T-helper 2 cell treated with Interferon-gamma antibody and Interleukin-4, amounts not matched to agents 5 μg/mL and 100 μg/mL, for 36 hours (primary cell): ENCODE measurements at regions not wholly inside any gene's neighbourhood (a gene's known extent, or its start where the extent isn't known, plus 50 kb on each side); places are given as distances from the start of the nearest gene placed in this dataset.

Experiments
- DNase-seq: peaks from one replicate; pipeline ENCODE4 v3.0.0; 2021; ENCODE audit warnings: low spot score
- H3K27ac Mint-ChIP-seq: one replicate; pipeline ENCODE4 v1.8.0; 2021; ENCODE audit warnings: mild to moderate bottlenecking, mixed read lengths
- H3K27me3 Mint-ChIP-seq: one replicate; pipeline ENCODE4 v1.8.0; 2021; ENCODE audit warnings: low read depth, mixed read lengths
- H3K36me3 Mint-ChIP-seq: one replicate; pipeline ENCODE4 v1.8.0; 2021; ENCODE audit warnings: low read depth, mixed read lengths
- H3K4me1 Mint-ChIP-seq: one replicate; pipeline ENCODE4 v1.8.0; 2021; ENCODE audit warnings: low read depth, mixed read lengths
- H3K4me3 Mint-ChIP-seq: one replicate; pipeline ENCODE4 v1.8.0; 2022; ENCODE audit warnings: mild to moderate bottlenecking, moderate library complexity, mixed read lengths
- H3K9me3 Mint-ChIP-seq: one replicate; pipeline ENCODE4 v1.8.0; 2021; ENCODE audit warnings: mixed read lengths

- no peak overlapping the region for H3K27ac Mint-ChIP-seq
- H3K27me3 Mint-ChIP-seq: no peaks in the 10 kb centered on the region
- no peaks in the 10 kb centered on the region for H3K9me3 Mint-ChIP-seq
- no peaks in the 10 kb centered on the region for H3K4me1 Mint-ChIP-seq
- H3K36me3 Mint-ChIP-seq: no peaks in the 10 kb centered on the region
- no peak overlapping the region for H3K4me3 Mint-ChIP-seq
- DNase-seq: no peak
These were observed 455.3 kb downstream of the DIPK2A start for GRCh38 chr3:144426967-144427366.

GRCh38 chr3:144429719-144430121 lies 458.1 kb downstream of the DIPK2A start:
- no peak overlapping the region for H3K4me3 Mint-ChIP-seq
- H3K27me3 Mint-ChIP-seq: no peaks in the 10 kb centered on the region
- no peak for DNase-seq
- H3K4me1 Mint-ChIP-seq: peaks cover 3% of the 10 kb centered on the region
- no peak overlapping the region for H3K27ac Mint-ChIP-seq
- no peaks in the 10 kb centered on the region for H3K9me3 Mint-ChIP-seq
- no peaks in the 10 kb centered on the region for H3K36me3 Mint-ChIP-seq

- DNase-seq: no peak
- Mint-ChIP-seq H3K36me3 (no peaks in the 10 kb centered on the region), H3K27ac (no peak overlapping the region), H3K4me1 (peaks cover 3% of the 10 kb centered on the region), H3K4me3 (no peak overlapping the region), H3K9me3 (no peaks in the 10 kb centered on the region), H3K27me3 (no peaks in the 10 kb centered on the region)
These were observed 459.5 kb downstream of the DIPK2A start for GRCh38 chr3:144431134-144431533.

GRCh38 chr3:144433006-144433405 lies 461.4 kb downstream of the DIPK2A start:
- no peaks in the 10 kb centered on the region for H3K36me3 Mint-ChIP-seq
- no peaks in the 10 kb centered on the region for H3K9me3 Mint-ChIP-seq
- H3K4me1 Mint-ChIP-seq: peaks cover 3% of the 10 kb centered on the region
- no peak overlapping the region for H3K27ac Mint-ChIP-seq
- DNase-seq: no peak
- no peak overlapping the region for H3K4me3 Mint-ChIP-seq
- no peaks in the 10 kb centered on the region for H3K27me3 Mint-ChIP-seq

- H3K36me3 Mint-ChIP-seq: no peaks in the 10 kb centered on the region
- no peak for DNase-seq
These were observed 466.4 kb downstream of the DIPK2A start for GRCh38 chr3:144437989-144438388.

GRCh38 chr3:144444061-144444460 lies 472.4 kb downstream of the DIPK2A start:
- H3K4me1 Mint-ChIP-seq: no peaks in the 10 kb centered on the region

More at GRCh38 chr3:144437989-144438388, 466.4 kb downstream of the DIPK2A start:
- Mint-ChIP-seq H3K27ac (no peak overlapping the region), H3K4me3 (no peak overlapping the region), H3K27me3 (no peaks in the 10 kb centered on the region), H3K9me3 (no peaks in the 10 kb centered on the region), H3K4me1 (peaks cover 3% of the 10 kb centered on the region)

GRCh38 chr3:144444546-144444945 lies 472.9 kb downstream of the DIPK2A start:
- H3K4me1 Mint-ChIP-seq: no peaks in the 10 kb centered on the region
- no peak for DNase-seq
- no peak overlapping the region for H3K4me3 Mint-ChIP-seq
- no peaks in the 10 kb centered on the region for H3K9me3 Mint-ChIP-seq
- H3K36me3 Mint-ChIP-seq: no peaks in the 10 kb centered on the region
- H3K27me3 Mint-ChIP-seq: no peaks in the 10 kb centered on the region
- no peak overlapping the region for H3K27ac Mint-ChIP-seq

More at GRCh38 chr3:144444061-144444460, 472.4 kb downstream of the DIPK2A start:
- Mint-ChIP-seq H3K9me3 (no peaks in the 10 kb centered on the region), H3K27me3 (no peaks in the 10 kb centered on the region), H3K36me3 (no peaks in the 10 kb centered on the region), H3K27ac (no peak overlapping the region), H3K4me3 (no peak overlapping the region)
- no peak for DNase-seq

GRCh38 chr3:144455841-144456440 lies 484.3 kb downstream of the DIPK2A start:
- Mint-ChIP-seq H3K9me3 (no peaks in the 10 kb centered on the region), H3K27ac (no peak overlapping the region), H3K36me3 (no peaks in the 10 kb centered on the region), H3K27me3 (no peaks in the 10 kb centered on the region), H3K4me1 (no peaks in the 10 kb centered on the region), H3K4me3 (no peak overlapping the region)
- no peak for DNase-seq

- no peak for DNase-seq
- no peak overlapping the region for H3K4me3 Mint-ChIP-seq
- no peaks in the 10 kb centered on the region for H3K36me3 Mint-ChIP-seq
- H3K4me1 Mint-ChIP-seq: no peaks in the 10 kb centered on the region
- no peaks in the 10 kb centered on the region for H3K9me3 Mint-ChIP-seq
- no peak overlapping the region for H3K27ac Mint-ChIP-seq
- no peaks in the 10 kb centered on the region for H3K27me3 Mint-ChIP-seq
These were observed 486.1 kb downstream of the DIPK2A start for GRCh38 chr3:144457758-144458157.

- Mint-ChIP-seq H3K4me3 (no peak overlapping the region), H3K9me3 (no peaks in the 10 kb centered on the region), H3K36me3 (no peaks in the 10 kb centered on the region), H3K27me3 (no peaks in the 10 kb centered on the region), H3K4me1 (no peaks in the 10 kb centered on the region), H3K27ac (no peak overlapping the region)
- no peak for DNase-seq
These were observed 486.7 kb downstream of the DIPK2A start for GRCh38 chr3:144458283-144458682.

GRCh38 chr3:144462337-144462736 lies 490.7 kb downstream of the DIPK2A start:
- H3K4me3 Mint-ChIP-seq: no peak overlapping the region
- no peak for DNase-seq
- H3K27ac Mint-ChIP-seq: no peak overlapping the region
- H3K4me1 Mint-ChIP-seq: no peaks in the 10 kb centered on the region
- H3K36me3 Mint-ChIP-seq: no peaks in the 10 kb centered on the region
- H3K9me3 Mint-ChIP-seq: no peaks in the 10 kb centered on the region
- no peaks in the 10 kb centered on the region for H3K27me3 Mint-ChIP-seq

GRCh38 chr3:144463911-144464310 lies 492.3 kb downstream of the DIPK2A start:
- DNase-seq: no peak
- Mint-ChIP-seq H3K36me3 (no peaks in the 10 kb centered on the region), H3K4me1 (no peaks in the 10 kb centered on the region), H3K27ac (no peak overlapping the region), H3K9me3 (no peaks in the 10 kb centered on the region), H3K27me3 (no peaks in the 10 kb centered on the region), H3K4me3 (no peak overlapping the region)

- H3K9me3 Mint-ChIP-seq: no peaks in the 10 kb centered on the region
- H3K36me3 Mint-ChIP-seq: no peaks in the 10 kb centered on the region
- DNase-seq: no peak
- H3K27ac Mint-ChIP-seq: no peak overlapping the region
- no peaks in the 10 kb centered on the region for H3K4me1 Mint-ChIP-seq
- H3K4me3 Mint-ChIP-seq: no peak overlapping the region
- no peaks in the 10 kb centered on the region for H3K27me3 Mint-ChIP-seq
These were observed 494.5 kb downstream of the DIPK2A start for GRCh38 chr3:144466114-144466513.

- H3K27me3 Mint-ChIP-seq: no peaks in the 10 kb centered on the region
- no peak overlapping the region for H3K27ac Mint-ChIP-seq
- H3K4me3 Mint-ChIP-seq: no peak overlapping the region
- no peaks in the 10 kb centered on the region for H3K9me3 Mint-ChIP-seq
- H3K4me1 Mint-ChIP-seq: no peaks in the 10 kb centered on the region
- H3K36me3 Mint-ChIP-seq: no peaks in the 10 kb centered on the region
- DNase-seq: no peak
These were observed 494.9 kb downstream of the DIPK2A start for GRCh38 chr3:144466540-144466939.

GRCh38 chr3:144470666-144471065 lies 499.0 kb downstream of the DIPK2A start:
- Mint-ChIP-seq H3K4me1 (no peaks in the 10 kb centered on the region), H3K9me3 (no peaks in the 10 kb centered on the region), H3K27ac (no peak overlapping the region), H3K4me3 (no peak overlapping the region), H3K27me3 (no peaks in the 10 kb centered on the region), H3K36me3 (no peaks in the 10 kb centered on the region)
- DNase-seq: no peak
